Esophagus squamous epithelium (tissue), 5 donors: ENCODE measurements at regions not wholly inside any gene's neighbourhood (a gene's known extent, or its start where the extent isn't known, plus 50 kb on each side); places are given as distances from the start of the nearest gene placed in this dataset.

Source experiments
- DNase-seq: peaks from one replicate; lab custom pipeline; 2025; lab: John Stamatoyannopoulos, UW
- H3K27ac ChIP-seq, 4 donors: fragments of 200-600 bp; sonication (generic); one replicate each; pipeline ENCODE4 v1.5.1; 2016 to 2019; ENCODE audit warnings: mild to moderate bottlenecking in 1 of 4
- H3K27me3 ChIP-seq, 4 donors: fragments of 200-600 bp; sonication (generic); 1 replicate in 3 of 4; 2 replicates in 1 of 4; pipeline versions ENCODE4 v1.5.1 to v1.6.0; 2017 to 2021; ENCODE audit warnings: antibody characterized with exemption in 1 of 4
- H3K36me3 ChIP-seq, 3 donors: fragments of 200-600 bp; sonication (generic); one replicate each; pipeline ENCODE4 v1.5.1; 2016 to 2019
- H3K4me1 ChIP-seq, 3 donors: fragments of 200-600 bp; sonication (generic); one replicate each; pipeline ENCODE4 v1.5.1; 2017 to 2019
- H3K4me3 ChIP-seq, 4 donors: fragments of 200-600 bp; sonication (generic); 1 replicate in 3 of 4; 2 replicates in 1 of 4; pipeline ENCODE4 v1.5.1; 2016 to 2019; ENCODE audit warnings: mild to moderate bottlenecking in 2 of 4, moderate library complexity in 1 of 4
- H3K9me3 ChIP-seq, 3 donors: fragments of 200-600 bp; sonication (generic); one replicate each; pipeline ENCODE4 v1.5.1; 2016 to 2019
- POLR2A ChIP-seq, 4 donors: fragments of 450-650 bp; IDR thresholded peaks; one replicate each; pipeline ENCODE4 v1.6.1; 2017; ENCODE audit warnings: antibody characterized with exemption in 4 of 4, mild to moderate bottlenecking in 4 of 4, moderate library complexity in 3 of 4
- WGBS, 2 donors: methylation state at CpG; one replicate each; pipeline ENCODE4 v1.1.5; 2018; 5-methylcytosine and 5-hydroxymethylcytosine counted together
- intact Hi-C: fragments of 100-400 bp; cut with DNase I; formaldehyde crosslinking; loops from one replicate; pipeline ENCODE4 v1.15.0; 2022
- small RNA-seq, 4 donors: library from RNA; depleted of rRNA; stranded (forward); fragments of <200 nt; gene quantifications; one replicate each; pipeline ENCODE3, GENCODE V24; 2016
- TF ChIP-seq, protein P1 (sequence below), 6 experiments: fragments of 450-650 bp in 4 of 6; fragments of 200-600 bp in 2 of 6; sonication (generic) in 2 of 6; IDR thresholded peaks; one replicate each; pipeline ENCODE4 v1.5.1; 2016 to 2019; ENCODE audit warnings: antibody characterized with exemption in 6 of 6, mild to moderate bottlenecking in 4 of 6, moderate library complexity in 4 of 6
- donor health status: DM: yes; HTN: yes; CAD: no.

DNA sequence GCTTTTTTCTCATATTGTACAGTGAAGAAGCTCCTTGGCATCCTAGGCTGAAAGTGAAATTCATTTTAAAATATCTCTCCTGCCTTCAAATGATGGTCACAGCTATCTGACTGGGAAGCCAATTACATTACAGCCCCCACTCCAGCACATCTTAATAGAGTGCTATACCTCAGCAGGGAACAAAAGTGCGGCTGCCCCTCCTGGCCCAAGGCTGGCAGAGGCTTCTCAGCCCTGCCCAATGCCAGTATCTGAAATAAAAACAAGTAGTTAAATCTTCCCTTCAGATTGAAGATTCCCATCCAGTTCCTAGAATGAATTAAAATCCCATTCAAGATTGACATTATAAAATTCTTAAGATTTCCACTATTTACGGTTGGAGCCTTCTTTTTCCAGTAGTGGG is 54.9 kb upstream of the GNG2 start:
- no peak for DNase-seq
- 78 to 83% methylated on average over 2 of the region's 2 CpGs for WGBS, 2 donors
- Histone ChIP-seq H3K4me3 (no peak overlapping the region), H3K4me1 (no peaks in the 10 kb centered on the region), H3K27ac (no peak overlapping the region), H3K36me3 (no peaks in the 10 kb centered on the region), H3K27me3 (no peaks in the 10 kb centered on the region), H3K9me3 (peaks cover 0 to 5% (median 0%) of the 10 kb centered on the region in 3 donors)
- intact Hi-C loops = loop anchor here (10.0 kb wide), 1 partner anchor 169 kb away; no protein-coding TSS in a partner anchor
- TF ChIP-seq POLR2A (IDR thresholded peaks at IDR 0.05) = no peak
- TF ChIP-seq, protein P1, sequence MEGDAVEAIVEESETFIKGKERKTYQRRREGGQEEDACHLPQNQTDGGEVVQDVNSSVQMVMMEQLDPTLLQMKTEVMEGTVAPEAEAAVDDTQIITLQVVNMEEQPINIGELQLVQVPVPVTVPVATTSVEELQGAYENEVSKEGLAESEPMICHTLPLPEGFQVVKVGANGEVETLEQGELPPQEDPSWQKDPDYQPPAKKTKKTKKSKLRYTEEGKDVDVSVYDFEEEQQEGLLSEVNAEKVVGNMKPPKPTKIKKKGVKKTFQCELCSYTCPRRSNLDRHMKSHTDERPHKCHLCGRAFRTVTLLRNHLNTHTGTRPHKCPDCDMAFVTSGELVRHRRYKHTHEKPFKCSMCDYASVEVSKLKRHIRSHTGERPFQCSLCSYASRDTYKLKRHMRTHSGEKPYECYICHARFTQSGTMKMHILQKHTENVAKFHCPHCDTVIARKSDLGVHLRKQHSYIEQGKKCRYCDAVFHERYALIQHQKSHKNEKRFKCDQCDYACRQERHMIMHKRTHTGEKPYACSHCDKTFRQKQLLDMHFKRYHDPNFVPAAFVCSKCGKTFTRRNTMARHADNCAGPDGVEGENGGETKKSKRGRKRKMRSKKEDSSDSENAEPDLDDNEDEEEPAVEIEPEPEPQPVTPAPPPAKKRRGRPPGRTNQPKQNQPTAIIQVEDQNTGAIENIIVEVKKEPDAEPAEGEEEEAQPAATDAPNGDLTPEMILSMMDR (IDR thresholded peaks at IDR 0.05) = no peak

DNA sequence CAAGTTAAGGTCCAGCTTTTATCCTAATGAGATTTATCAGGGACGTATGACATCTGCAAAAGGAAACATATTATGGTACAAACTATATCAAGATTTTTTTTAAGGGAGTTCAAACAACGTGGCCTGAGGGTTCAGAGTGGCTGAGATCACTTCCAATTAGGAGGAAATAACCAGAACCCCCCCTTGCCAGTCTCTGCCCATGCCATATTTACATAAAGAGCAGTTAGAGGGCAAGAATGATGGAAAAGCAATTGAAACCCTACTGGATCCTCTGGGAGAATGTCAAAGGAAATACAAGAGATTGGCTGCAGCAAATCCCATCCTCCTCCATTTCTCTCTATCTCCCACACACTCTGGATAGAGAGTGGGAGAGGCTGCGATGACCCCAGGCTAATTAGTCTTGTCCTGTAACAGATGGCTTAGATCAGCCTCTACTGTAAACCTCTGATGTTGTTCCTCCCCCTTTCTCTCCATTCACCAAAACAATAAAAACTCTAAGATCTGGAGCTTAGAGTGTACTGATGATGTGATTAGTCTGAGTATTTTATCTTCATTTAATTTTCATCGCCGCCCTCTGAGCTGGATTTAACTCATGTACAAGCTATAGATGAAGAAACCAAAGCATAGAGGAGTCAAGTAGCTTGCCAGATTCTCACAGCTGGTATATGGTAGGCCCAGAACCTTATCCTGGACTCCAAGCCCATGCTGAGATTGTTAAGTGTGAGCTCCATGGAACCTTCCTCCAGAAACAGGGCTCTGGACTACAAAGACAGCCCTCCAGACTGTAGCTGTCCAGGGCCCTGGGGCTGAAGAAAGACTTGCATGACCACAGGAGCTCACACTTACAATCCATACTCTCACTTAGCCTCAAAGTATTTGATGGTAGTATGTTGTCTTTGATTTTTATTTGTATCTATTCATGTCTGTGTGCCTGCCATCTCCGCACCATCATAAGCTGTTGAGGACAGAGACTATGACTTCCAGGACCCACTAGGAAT is 54.1 kb upstream of the GNG2 start:
- 63 to 73% methylated on average over 6 of the region's 6 CpGs for WGBS, 2 donors
- DNase-seq = no peak
- intact Hi-C loops = loop anchor here (10.0 kb wide), 1 partner anchor 168 kb away; no protein-coding TSS in a partner anchor

DNA sequence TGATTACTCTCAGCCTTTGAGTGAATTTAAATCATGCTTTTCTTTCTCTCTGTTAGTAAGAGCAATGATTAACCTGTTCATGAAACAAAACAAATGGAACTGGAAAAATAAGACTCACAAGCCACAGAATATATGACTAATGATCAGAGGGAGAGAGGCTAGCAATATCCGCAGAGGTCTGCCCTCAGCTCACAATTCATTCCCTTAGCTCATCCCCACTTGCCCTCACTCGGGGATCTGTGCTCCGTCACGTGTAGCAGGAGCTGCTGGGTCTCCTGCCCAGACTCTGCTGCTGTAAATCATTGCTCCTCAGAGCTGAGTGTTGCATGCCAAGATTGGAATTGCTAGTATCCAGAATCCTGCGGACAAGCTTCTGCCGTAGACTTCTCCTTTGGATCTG is 53.1 kb upstream of the GNG2 start:
- DNase-seq = no peak
- Histone ChIP-seq H3K27ac (no peak overlapping the region), H3K4me3 (no peak overlapping the region), H3K9me3 (peaks cover 0 to 5% (median 0%) of the 10 kb centered on the region in 3 donors), H3K36me3 (no peaks in the 10 kb centered on the region), H3K27me3 (no peaks in the 10 kb centered on the region), H3K4me1 (no peaks in the 10 kb centered on the region)
- WGBS, 2 donors = 52 to 80% methylated on average over 6 of the region's 6 CpGs
- TF ChIP-seq, protein P1 (IDR thresholded peaks at IDR 0.05) = no peak
- no peak for TF ChIP-seq POLR2A (IDR thresholded peaks at IDR 0.05)
- intact Hi-C loops = loop anchor here (10.0 kb wide), 1 partner anchor 167 kb away; no protein-coding TSS in a partner anchor

More for the DNA sequence above, 54.1 kb upstream of the GNG2 start:
- Histone ChIP-seq H3K9me3 (peaks cover 0 to 5% (median 0%) of the 10 kb centered on the region in 3 donors), H3K27ac (no peak overlapping the region), H3K4me1 (no peaks in the 10 kb centered on the region), H3K27me3 (no peaks in the 10 kb centered on the region), H3K36me3 (no peaks in the 10 kb centered on the region), H3K4me3 (no peak overlapping the region)
- TF ChIP-seq, protein P1 (IDR thresholded peaks at IDR 0.05) = no peak
- TF ChIP-seq POLR2A (IDR thresholded peaks at IDR 0.05) = no peak

Small RNAs in the stretch of these regions (small RNA-seq; reads per million reads assigned to genes)
- gene AL079307.3 = 0 reads per million in 4 donors
